ENCODE measurements at regions not wholly inside any gene's neighbourhood (a gene's known extent, or its start where the extent isn't known, plus 50 kb on each side); places are given as distances from the start of the nearest gene placed in this dataset.

DNA sequence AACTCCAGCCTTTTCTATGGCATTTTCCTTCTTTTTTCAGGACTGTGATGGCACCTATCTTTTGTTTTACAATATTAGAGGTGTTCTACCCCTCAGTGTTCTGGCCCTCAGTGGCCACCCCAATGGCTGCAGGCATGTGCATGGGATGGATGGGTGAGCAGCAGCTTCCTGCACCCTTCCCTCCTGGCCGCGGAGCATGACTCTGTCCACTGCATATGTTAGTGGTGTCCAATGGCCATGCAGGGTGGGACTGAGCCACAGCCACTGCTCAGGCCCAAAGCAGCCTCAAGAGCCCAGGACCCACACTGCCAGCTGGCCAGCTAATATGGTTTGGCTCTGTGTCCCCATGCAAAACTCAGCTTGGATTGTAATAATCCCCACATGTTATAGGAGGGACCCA lies 1032.3 kb upstream of the FBXO33 start:
- Histone ChIP-seq H3K36me3 (ENCODE audit: control insufficient read depth, insufficient read depth, low read length) (no peaks in the 10 kb centered on the region), H3K9ac (ENCODE audit: insufficient read depth, low read length) (no peak overlapping the region), H2AFZ (ENCODE audit: low read length) (no peak overlapping the region), H3K4me2 (ENCODE audit: extremely low read depth, insufficient read depth, low read length) (no peak overlapping the region), H3K9me3 (ENCODE audit: control insufficient read depth, insufficient read depth, low read depth, low read length) (no peaks in the 10 kb centered on the region), H3K27ac (ENCODE audit: insufficient read depth, low read length) (no peak overlapping the region), H3K4me1 (ENCODE audit: control insufficient read depth, extremely low read depth, insufficient read depth, low read length) (no peaks in the 10 kb centered on the region), H3K79me2 (ENCODE audit: control insufficient read depth, insufficient read depth, low read length) (no peaks in the 10 kb centered on the region), H3K4me3 (replicated peaks in 1 of 4; ENCODE audit: control extremely low read depth in 1 of 4, insufficient read depth in 1 of 4, low read depth in 3 of 4, low read length in 4 of 4) (no peak overlapping the region), H4K20me1 (ENCODE audit: control insufficient read depth, extremely low read depth, insufficient read depth, low read length) (no peaks in the 10 kb centered on the region), H3K27me3 (ENCODE audit: control insufficient read depth, insufficient read depth, low read length) (no peaks in the 10 kb centered on the region)
- no peak for TF ChIP-seq EZH2 (IDR thresholded peaks at IDR 0.05; ENCODE audit: low read length, missing control alignments)
- TF ChIP-seq, protein P1, sequence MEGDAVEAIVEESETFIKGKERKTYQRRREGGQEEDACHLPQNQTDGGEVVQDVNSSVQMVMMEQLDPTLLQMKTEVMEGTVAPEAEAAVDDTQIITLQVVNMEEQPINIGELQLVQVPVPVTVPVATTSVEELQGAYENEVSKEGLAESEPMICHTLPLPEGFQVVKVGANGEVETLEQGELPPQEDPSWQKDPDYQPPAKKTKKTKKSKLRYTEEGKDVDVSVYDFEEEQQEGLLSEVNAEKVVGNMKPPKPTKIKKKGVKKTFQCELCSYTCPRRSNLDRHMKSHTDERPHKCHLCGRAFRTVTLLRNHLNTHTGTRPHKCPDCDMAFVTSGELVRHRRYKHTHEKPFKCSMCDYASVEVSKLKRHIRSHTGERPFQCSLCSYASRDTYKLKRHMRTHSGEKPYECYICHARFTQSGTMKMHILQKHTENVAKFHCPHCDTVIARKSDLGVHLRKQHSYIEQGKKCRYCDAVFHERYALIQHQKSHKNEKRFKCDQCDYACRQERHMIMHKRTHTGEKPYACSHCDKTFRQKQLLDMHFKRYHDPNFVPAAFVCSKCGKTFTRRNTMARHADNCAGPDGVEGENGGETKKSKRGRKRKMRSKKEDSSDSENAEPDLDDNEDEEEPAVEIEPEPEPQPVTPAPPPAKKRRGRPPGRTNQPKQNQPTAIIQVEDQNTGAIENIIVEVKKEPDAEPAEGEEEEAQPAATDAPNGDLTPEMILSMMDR (conservative IDR thresholded peaks at IDR 0.05 in 1 of 2, IDR thresholded peaks at IDR 0.05 in 1 of 2; ENCODE audit: low read depth in 1 of 2, low read length in 2 of 2): no peak
- DNase-seq (ENCODE audit: low read depth in 2 of 2): no peak

DNA sequence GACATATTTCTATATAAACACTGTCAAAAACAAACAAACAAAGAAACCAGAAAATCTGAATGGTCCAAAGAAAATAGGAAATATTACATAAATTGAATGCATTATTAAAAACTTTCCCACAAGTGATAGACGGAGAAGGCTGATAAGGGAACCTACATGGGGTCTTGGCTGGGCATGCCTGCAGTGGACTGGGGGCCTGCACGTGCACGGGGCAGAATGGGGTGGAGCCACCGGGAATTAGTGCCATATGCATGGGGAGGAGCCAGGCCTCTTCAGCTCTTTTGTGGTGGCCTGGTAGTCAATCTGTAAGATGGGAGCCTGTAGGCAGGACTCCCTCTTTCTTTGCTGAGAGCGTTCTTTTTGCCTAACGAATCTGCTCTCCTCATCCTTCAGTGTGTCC lies 1031.7 kb upstream of the FBXO33 start:
- no peak overlapping the region for H3K4me2 ChIP-seq (ENCODE audit: extremely low read depth, insufficient read depth, low read length)
- no peaks in the 10 kb centered on the region for H3K36me3 ChIP-seq (ENCODE audit: control insufficient read depth, insufficient read depth, low read length)

DNA sequence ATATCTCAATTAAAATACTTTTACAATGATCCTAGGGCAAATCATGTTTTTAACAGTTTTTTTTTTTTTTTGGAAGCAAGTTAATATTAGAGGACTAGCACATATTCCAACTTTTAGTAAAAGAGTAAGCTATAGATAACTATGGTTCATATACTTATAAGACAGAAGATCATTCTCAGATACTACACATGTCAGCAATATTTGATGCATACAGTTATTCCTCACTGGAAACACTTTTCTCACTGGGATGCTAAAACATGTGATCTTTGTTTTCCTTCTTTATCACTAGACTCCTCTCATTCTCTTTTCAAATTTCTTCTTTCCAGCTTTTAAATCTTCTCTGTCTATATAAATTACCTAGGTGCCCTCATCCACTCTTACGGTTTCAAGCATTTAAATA lies 1020.4 kb upstream of the FBXO33 start:
- Histone ChIP-seq H3K4me2 (ENCODE audit: extremely low read depth, insufficient read depth, low read length) (no peak overlapping the region), H3K79me2 (ENCODE audit: control insufficient read depth, insufficient read depth, low read length) (no peaks in the 10 kb centered on the region), H4K20me1 (ENCODE audit: control insufficient read depth, extremely low read depth, insufficient read depth, low read length) (no peaks in the 10 kb centered on the region), H3K4me1 (ENCODE audit: control insufficient read depth, extremely low read depth, insufficient read depth, low read length) (no peaks in the 10 kb centered on the region), H3K9me3 (ENCODE audit: control insufficient read depth, insufficient read depth, low read depth, low read length) (no peaks in the 10 kb centered on the region), H3K27me3 (ENCODE audit: control insufficient read depth, insufficient read depth, low read length) (no peaks in the 10 kb centered on the region), H3K27ac (ENCODE audit: insufficient read depth, low read length) (no peak overlapping the region), H3K9ac (ENCODE audit: insufficient read depth, low read length) (no peak overlapping the region), H3K36me3 (ENCODE audit: control insufficient read depth, insufficient read depth, low read length) (no peaks in the 10 kb centered on the region), H2AFZ (ENCODE audit: low read length) (no peak overlapping the region), H3K4me3 (replicated peaks in 1 of 4; ENCODE audit: control extremely low read depth in 1 of 4, insufficient read depth in 1 of 4, low read depth in 3 of 4, low read length in 4 of 4) (no peak overlapping the region)
- DNase-seq (ENCODE audit: low read depth in 2 of 2): no peak
- TF ChIP-seq, protein P1 (conservative IDR thresholded peaks at IDR 0.05 in 1 of 2, IDR thresholded peaks at IDR 0.05 in 1 of 2; ENCODE audit: low read depth in 1 of 2, low read length in 2 of 2): no peak

More for the DNA sequence above, 1031.7 kb upstream of the FBXO33 start:
- H2AFZ ChIP-seq (ENCODE audit: low read length): no peak overlapping the region
- no peaks in the 10 kb centered on the region for H3K4me1 ChIP-seq (ENCODE audit: control insufficient read depth, extremely low read depth, insufficient read depth, low read length)
- H3K9me3 ChIP-seq (ENCODE audit: control insufficient read depth, insufficient read depth, low read depth, low read length): no peaks in the 10 kb centered on the region
- no peak overlapping the region for H3K9ac ChIP-seq (ENCODE audit: insufficient read depth, low read length)
- DNase-seq (ENCODE audit: low read depth in 2 of 2): no peak
- no peaks in the 10 kb centered on the region for H4K20me1 ChIP-seq (ENCODE audit: control insufficient read depth, extremely low read depth, insufficient read depth, low read length)
- TF ChIP-seq, protein P1 (conservative IDR thresholded peaks at IDR 0.05 in 1 of 2, IDR thresholded peaks at IDR 0.05 in 1 of 2; ENCODE audit: low read depth in 1 of 2, low read length in 2 of 2): no peak
- TF ChIP-seq EZH2 (IDR thresholded peaks at IDR 0.05; ENCODE audit: low read length, missing control alignments): no peak
- H3K4me3 ChIP-seq (replicated peaks in 1 of 4; ENCODE audit: control extremely low read depth in 1 of 4, insufficient read depth in 1 of 4, low read depth in 3 of 4, low read length in 4 of 4): no peak overlapping the region
- no peaks in the 10 kb centered on the region for H3K27me3 ChIP-seq (ENCODE audit: control insufficient read depth, insufficient read depth, low read length)
- no peak overlapping the region for H3K27ac ChIP-seq (ENCODE audit: insufficient read depth, low read length)
- H3K79me2 ChIP-seq (ENCODE audit: control insufficient read depth, insufficient read depth, low read length): no peaks in the 10 kb centered on the region

Data from fibroblast of lung (primary cell).